ENCODE measurements at regions not wholly inside any gene's neighbourhood (a gene's known extent, or its start where the extent isn't known, plus 50 kb on each side); places are given as distances from the start of the nearest gene placed in this dataset.

DNA sequence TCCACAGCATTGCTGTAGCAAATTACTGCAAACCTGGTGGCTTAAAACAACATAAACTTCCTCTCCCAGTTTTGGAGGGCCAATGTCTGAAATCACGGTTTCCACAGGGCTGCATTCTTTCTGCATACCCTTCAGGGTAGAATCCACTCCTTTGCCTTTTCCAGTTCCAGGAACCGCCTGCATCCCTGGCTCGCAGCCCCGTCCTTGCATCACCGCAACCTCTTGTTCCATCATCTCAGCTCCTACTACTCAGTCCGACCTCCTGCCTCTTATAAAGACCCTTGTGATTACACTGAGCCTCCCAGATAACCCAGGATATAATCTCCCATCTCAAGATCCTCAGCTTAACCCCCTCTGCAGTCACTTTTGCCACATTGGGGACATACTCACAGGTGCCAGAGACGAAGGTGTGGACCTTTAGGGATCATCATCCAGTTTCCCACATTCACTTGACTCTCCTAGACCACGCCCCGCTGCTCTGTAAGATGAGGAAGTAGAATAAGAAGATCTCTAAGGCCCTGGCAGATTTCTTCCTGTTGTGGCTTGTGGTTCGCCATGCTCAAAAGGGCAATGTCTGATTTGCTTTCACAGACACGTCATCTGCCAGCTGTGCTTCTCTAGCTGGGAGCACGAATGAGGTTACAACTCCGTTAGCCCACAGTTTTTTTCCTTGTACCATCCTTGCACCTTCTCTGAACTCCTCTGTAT is 103.6 kb upstream of the AGAP1 start:
- H3K4me1 ChIP-seq: peaks cover 0 to 14% of the 10 kb centered on the region in 2 donors
- no peaks in the 10 kb centered on the region for H3K36me3 ChIP-seq
- no peaks in the 10 kb centered on the region for H3K9me3 ChIP-seq
- no peak overlapping the region for H3K4me3 ChIP-seq
- TF ChIP-seq, protein P1, sequence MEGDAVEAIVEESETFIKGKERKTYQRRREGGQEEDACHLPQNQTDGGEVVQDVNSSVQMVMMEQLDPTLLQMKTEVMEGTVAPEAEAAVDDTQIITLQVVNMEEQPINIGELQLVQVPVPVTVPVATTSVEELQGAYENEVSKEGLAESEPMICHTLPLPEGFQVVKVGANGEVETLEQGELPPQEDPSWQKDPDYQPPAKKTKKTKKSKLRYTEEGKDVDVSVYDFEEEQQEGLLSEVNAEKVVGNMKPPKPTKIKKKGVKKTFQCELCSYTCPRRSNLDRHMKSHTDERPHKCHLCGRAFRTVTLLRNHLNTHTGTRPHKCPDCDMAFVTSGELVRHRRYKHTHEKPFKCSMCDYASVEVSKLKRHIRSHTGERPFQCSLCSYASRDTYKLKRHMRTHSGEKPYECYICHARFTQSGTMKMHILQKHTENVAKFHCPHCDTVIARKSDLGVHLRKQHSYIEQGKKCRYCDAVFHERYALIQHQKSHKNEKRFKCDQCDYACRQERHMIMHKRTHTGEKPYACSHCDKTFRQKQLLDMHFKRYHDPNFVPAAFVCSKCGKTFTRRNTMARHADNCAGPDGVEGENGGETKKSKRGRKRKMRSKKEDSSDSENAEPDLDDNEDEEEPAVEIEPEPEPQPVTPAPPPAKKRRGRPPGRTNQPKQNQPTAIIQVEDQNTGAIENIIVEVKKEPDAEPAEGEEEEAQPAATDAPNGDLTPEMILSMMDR (IDR thresholded peaks at IDR 0.05): no peak
- DNase-seq (ENCODE audit: low spot score): no peak
- no peaks in the 10 kb centered on the region for H3K27me3 ChIP-seq
- no peak overlapping the region for H3K27ac ChIP-seq

DNA sequence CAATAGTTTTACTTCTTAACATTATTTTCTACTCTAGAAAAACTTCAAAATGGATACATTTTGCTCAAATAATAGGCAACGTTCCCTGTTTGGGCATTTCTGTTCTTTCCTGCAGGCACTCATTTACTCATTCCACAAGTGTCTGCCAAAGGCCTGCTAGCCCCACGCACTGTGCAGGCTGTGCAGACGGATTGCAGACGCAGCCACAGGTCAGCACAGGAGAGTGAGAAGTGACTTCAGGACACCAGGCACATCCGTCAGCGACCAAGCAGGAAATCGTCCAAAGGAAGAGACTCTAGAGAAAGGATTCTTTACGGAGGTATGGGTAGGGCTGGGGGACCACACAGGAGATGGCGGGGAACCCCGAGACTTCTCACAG is 103.0 kb upstream of the AGAP1 start:
- TF ChIP-seq, protein P1 (IDR thresholded peaks at IDR 0.05): no peak
- Histone ChIP-seq H3K4me1 (peaks cover 0 to 14% of the 10 kb centered on the region in 2 donors), H3K9me3 (no peaks in the 10 kb centered on the region), H3K4me3 (no peak overlapping the region), H3K27me3 (no peaks in the 10 kb centered on the region), H3K27ac (no peak overlapping the region), H3K36me3 (no peaks in the 10 kb centered on the region)
- no peak for DNase-seq (ENCODE audit: low spot score)

DNA sequence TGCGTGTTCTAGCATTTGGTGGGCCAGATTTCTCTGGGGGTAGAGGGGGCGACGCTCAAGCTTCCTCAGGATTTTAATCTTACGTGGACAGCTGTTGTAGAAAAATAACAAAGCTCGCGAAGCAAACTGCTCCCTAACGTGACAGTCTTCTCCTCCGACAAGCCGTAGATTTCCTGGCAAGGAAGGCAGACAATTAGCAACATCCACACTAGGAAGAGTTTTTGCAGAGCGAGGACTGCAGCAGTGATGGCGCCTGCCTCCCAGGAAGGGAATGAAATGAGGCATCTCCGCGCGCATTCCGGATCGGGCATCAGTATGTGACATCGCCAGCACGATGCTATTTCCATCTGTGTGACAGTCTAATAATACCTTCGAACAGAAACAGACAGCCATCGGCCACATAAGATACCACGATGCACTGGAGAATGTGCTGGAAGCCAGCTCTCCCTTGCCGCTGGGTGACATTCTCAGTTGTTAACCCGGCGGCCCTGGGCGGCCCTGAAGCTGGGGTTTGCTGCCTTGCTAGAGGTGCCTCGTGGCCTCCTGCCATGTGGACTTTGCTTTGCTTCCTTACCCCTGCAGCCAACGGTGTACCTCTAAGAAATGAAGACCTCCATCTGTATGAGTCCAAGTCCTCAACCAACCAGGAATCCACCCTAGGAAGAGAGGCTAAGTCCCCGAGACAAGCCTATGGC is 101.8 kb upstream of the AGAP1 start:
- DNase-seq (ENCODE audit: low spot score): no peak
- Histone ChIP-seq H3K27ac (no peak overlapping the region), H3K36me3 (no peaks in the 10 kb centered on the region), H3K9me3 (no peaks in the 10 kb centered on the region), H3K4me1 (peaks cover 0 to 14% of the 10 kb centered on the region in 2 donors), H3K27me3 (no peaks in the 10 kb centered on the region), H3K4me3 (no peak overlapping the region)
- TF ChIP-seq, protein P1 (IDR thresholded peaks at IDR 0.05): no peak

DNA sequence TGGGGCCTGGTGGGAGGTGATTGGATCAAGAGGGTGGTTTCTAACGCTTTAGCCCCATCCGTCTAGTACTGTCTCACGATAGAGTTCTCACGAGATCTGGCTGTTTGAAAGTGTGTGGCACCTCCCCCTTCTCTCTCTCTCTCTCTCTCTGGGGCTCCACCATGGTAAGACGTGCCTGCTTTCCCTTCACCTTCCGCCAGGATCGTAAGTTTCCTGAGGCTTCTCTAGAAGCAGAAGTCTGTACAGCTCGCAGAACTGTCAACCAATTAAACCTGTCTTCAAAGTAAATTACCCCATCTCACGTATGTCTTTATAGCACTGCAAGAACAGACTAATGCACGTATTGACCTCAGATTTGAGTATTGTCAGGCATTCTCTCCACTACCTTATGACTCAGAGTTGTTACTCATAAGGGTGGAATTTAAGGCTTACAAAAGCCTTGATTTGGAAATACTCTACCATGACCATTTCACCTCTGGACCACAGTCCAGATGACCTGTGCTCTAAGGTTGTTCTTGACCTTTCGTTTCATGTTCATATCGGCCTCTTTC is 99.5 kb upstream of the AGAP1 start:
- no peaks in the 10 kb centered on the region for H3K9me3 ChIP-seq
- H3K36me3 ChIP-seq: no peaks in the 10 kb centered on the region
- H3K4me1 ChIP-seq: peaks cover 0 to 14% of the 10 kb centered on the region in 2 donors
- TF ChIP-seq, protein P1 (IDR thresholded peaks at IDR 0.05): no peak
- no peaks in the 10 kb centered on the region for H3K27me3 ChIP-seq
- H3K4me3 ChIP-seq: no peak overlapping the region
- no peak overlapping the region for H3K27ac ChIP-seq
- no peak for DNase-seq (ENCODE audit: low spot score)

DNA sequence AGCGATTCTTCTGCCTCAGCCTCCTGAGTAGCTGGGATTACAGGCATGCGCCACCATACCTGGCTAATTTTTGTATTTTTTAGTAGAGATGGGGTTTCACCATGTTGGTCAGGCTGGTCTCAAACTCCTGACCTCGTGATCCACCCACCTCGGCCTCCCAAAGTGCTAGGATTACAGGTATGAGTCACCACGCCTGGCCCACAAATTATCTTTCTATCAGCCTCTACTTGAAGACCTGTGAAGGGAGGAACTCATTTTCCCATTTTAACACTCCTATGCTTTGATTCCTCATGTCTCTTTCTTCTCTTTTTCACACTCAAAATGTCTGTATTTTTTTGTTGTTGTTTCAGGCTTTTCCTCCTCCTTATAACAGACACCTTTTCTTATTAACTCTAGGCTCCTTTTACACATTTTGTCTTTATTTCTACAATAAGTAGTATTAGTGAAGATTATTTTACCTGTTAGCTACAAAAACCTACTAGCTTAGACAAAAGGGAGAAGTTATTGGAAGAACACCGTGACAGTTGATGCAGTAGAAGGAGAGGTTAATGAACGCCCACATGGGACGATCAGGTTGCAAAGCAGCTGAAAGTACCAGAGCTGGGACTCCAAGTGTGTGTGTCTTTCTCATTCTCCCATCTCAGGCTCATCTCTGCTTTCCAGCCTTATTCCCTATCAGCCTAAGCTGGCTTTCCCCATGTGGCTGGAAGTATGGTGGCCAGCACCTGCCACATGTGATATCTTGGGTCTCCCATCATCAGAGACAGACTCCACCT is 97.6 kb upstream of the AGAP1 start:
- H3K4me3 ChIP-seq: no peak overlapping the region
- H3K27ac ChIP-seq: no peak overlapping the region
- no peaks in the 10 kb centered on the region for H3K9me3 ChIP-seq
- DNase-seq (ENCODE audit: low spot score): no peak
- TF ChIP-seq, protein P1 (IDR thresholded peaks at IDR 0.05): no peak
- peaks cover 0 to under 1% of the 10 kb centered on the region in 2 donors for H3K4me1 ChIP-seq
- no peaks in the 10 kb centered on the region for H3K27me3 ChIP-seq
- H3K36me3 ChIP-seq: no peaks in the 10 kb centered on the region

All from right atrium auricular region (tissue), 2 donors.